SK-N-SH (cell line): ENCODE measurements at regions not wholly inside any gene's neighbourhood (a gene's known extent, or its start where the extent isn't known, plus 50 kb on each side); places are given as distances from the start of the nearest gene placed in this dataset.

Experiments
- CTCF ChIA-PET: fragments of 300-600, 350-600 bp; formaldehyde crosslinking; extraction: SDS; loops from one replicate; lab custom pipeline; 2021; lab: Yijun Ruan, JAX
- POLR2A ChIA-PET: fragments of 350-600 bp; sonication (Branson Sonifier 250); formaldehyde crosslinking; extraction: SDS; loops from one replicate; lab custom pipeline; 2020; ENCODE audit warnings: antibody characterized with exemption, inconsistent platforms; lab: Yijun Ruan, JAX
- DNase-seq: peaks from one replicate; pipeline ENCODE4 v3.0.0; 2012
- H2AFZ ChIP-seq: fragments of 200-600 bp; sonication (generic); 2 replicates; pipeline ENCODE4 v1.8.1; 2016; ENCODE audit warnings: antibody characterized with exemption, mild to moderate bottlenecking, low read depth
- H3F3A ChIP-seq: fragments of 200-600 bp; sonication (generic); replicated peaks from 2 replicates; pipeline ENCODE3; 2016; ENCODE audit warnings: antibody characterized with exemption, mild to moderate bottlenecking; ENCODE audit not compliant: insufficient read depth
- H3K27ac ChIP-seq, 2 experiments: fragments of 200-500 bp in 1 of 2; fragments of 200-600 bp in 1 of 2; sonication (Bioruptor generic) in 1 of 2; sonication (generic), shearing (Covaris generic) in 1 of 2; 2 replicates each; pipeline versions ENCODE4 v1.5.1 to v1.6.1; 2014 to 2016; ENCODE audit warnings: low read depth in 2 of 2, inconsistent platforms in 1 of 2, low read length in 1 of 2, mild to moderate bottlenecking in 1 of 2, mixed read lengths in 1 of 2
- H3K27me3 ChIP-seq: fragments of 200-600 bp; sonication (generic), shearing (Covaris generic); 2 replicates; pipeline ENCODE4 v1.6.1; 2016; ENCODE audit warnings: mixed run types; ENCODE audit not compliant: insufficient read depth
- H3K36me3 ChIP-seq, 2 experiments: fragments of 200-500 bp in 1 of 2; fragments of 200-600 bp in 1 of 2; sonication (Bioruptor generic) in 1 of 2; sonication (generic) in 1 of 2; replicated peaks in 1 of 2; 2 replicates each; pipeline versions ENCODE3 to v1.5.1; 2014 to 2016; ENCODE audit warnings: low read length in 1 of 2, mild to moderate bottlenecking in 1 of 2; ENCODE audit not compliant: insufficient read depth in 2 of 2, control insufficient read depth in 1 of 2
- H3K4me1 ChIP-seq, 2 experiments: fragments of 200-500 bp in 1 of 2; fragments of 200-600 bp in 1 of 2; sonication (Bioruptor generic) in 1 of 2; sonication (generic), shearing (Covaris generic) in 1 of 2; 2 replicates each; pipeline versions ENCODE4 v1.5.1 to v1.6.1; 2014 to 2016; ENCODE audit warnings: low read depth in 1 of 2, low read length in 1 of 2, mixed run types in 1 of 2; ENCODE audit not compliant: insufficient read depth in 2 of 2, control insufficient read depth in 1 of 2
- H3K4me2 ChIP-seq: fragments of 200-600 bp; sonication (generic), shearing (Covaris generic); 2 replicates; pipeline ENCODE4 v1.6.1; 2017; ENCODE audit warnings: mixed run types
- H3K4me3 ChIP-seq, 2 experiments: fragments of 200-500 bp in 1 of 2; fragments of 200-600 bp in 1 of 2; sonication (Bioruptor generic) in 1 of 2; sonication (generic), shearing (Covaris generic) in 1 of 2; 2 replicates each; pipeline versions ENCODE4 v1.5.1 to v1.8.1; 2014 to 2016; ENCODE audit warnings: low read depth in 2 of 2, inconsistent platforms in 1 of 2, low read length in 1 of 2, mild to moderate bottlenecking in 1 of 2, mixed read lengths in 1 of 2, moderate library complexity in 1 of 2
- H3K79me2 ChIP-seq: fragments of 200-600 bp; sonication (generic); 2 replicates; pipeline ENCODE4 v1.8.1; 2017; ENCODE audit warnings: mild to moderate bottlenecking; ENCODE audit not compliant: insufficient read depth
- H3K9ac ChIP-seq: fragments of 200-600 bp; sonication (generic); 2 replicates; pipeline ENCODE4 v1.6.1; 2017; ENCODE audit warnings: mixed run types
- H3K9me2 ChIP-seq: fragments of 200-600 bp; sonication (generic); 2 replicates; pipeline ENCODE4 v1.6.1; 2017; ENCODE audit warnings: mixed run types
- H3K9me3 ChIP-seq: fragments of 200-600 bp; sonication (generic); 2 replicates; pipeline ENCODE4 v1.6.1; 2017; ENCODE audit warnings: mixed run types, mild to moderate bottlenecking, moderate library complexity
- H4K20me1 ChIP-seq: fragments of 200-600 bp; sonication (generic); 2 replicates; pipeline ENCODE4 v1.6.1; 2017; ENCODE audit warnings: mild to moderate bottlenecking, mixed run types; ENCODE audit not compliant: insufficient read depth
- CTCF ChIP-seq: fragments of 200-600 bp; sonication (generic); IDR thresholded peaks from 2 replicates; pipeline ENCODE4 v1.6.1; 2017; ENCODE audit warnings: antibody characterized with exemption, mild to moderate bottlenecking, moderate library complexity
- ELF1 ChIP-seq: IDR thresholded peaks from 2 replicates; pipeline ENCODE4 v1.4.0; 2012
- EP300 ChIP-seq, 2 experiments: IDR thresholded peaks; 2 replicates each; pipeline versions ENCODE4 v1.4.0 to v1.6.1; 2012; ENCODE audit warnings: borderline replicate concordance in 1 of 2, low read depth in 1 of 2, low read length in 1 of 2
- FOXM1 ChIP-seq: IDR thresholded peaks from 2 replicates; pipeline ENCODE4 v1.4.0; 2012; ENCODE audit warnings: low read depth, mild to moderate bottlenecking
- GATA2 ChIP-seq: sonication (generic); formaldehyde crosslinking; IDR thresholded peaks from 2 replicates; pipeline ENCODE4 v1.5.0; 2020; ENCODE audit warnings: mild to moderate bottlenecking, missing genetic modification reagents
- JUND ChIP-seq: IDR thresholded peaks from 2 replicates; pipeline ENCODE4 v1.4.0; 2012
- MXI1 ChIP-seq: IDR thresholded peaks from 2 replicates; pipeline ENCODE4 v1.6.1; 2012; ENCODE audit warnings: mild to moderate bottlenecking, low read depth, low read length, improper control_type of control experiment
- NRF1 ChIP-seq: IDR thresholded peaks from 2 replicates; pipeline ENCODE4 v1.6.1; 2012; ENCODE audit warnings: low read depth, mild to moderate bottlenecking, low read length
- POLR2AphosphoS5 ChIP-seq: IDR thresholded peaks from 2 replicates; pipeline ENCODE4 v1.6.1; 2012; ENCODE audit warnings: low read depth, low read length
- RFX5 ChIP-seq: IDR thresholded peaks from 2 replicates; pipeline ENCODE4 v1.6.1; 2012; ENCODE audit warnings: mild to moderate bottlenecking, improper control_type of control experiment, low read length
- RXRA ChIP-seq: IDR thresholded peaks from 2 replicates; pipeline ENCODE4 v1.4.0; 2012; ENCODE audit warnings: low read depth, mild to moderate bottlenecking, borderline replicate concordance
- SMC3 ChIP-seq: IDR thresholded peaks from 2 replicates; pipeline ENCODE4 v1.6.1; 2012; ENCODE audit warnings: low read depth, low read length, improper control_type of control experiment
- TAF1 ChIP-seq: IDR thresholded peaks from 2 replicates; pipeline ENCODE4 v1.6.1; 2012; ENCODE audit warnings: low read depth, mild to moderate bottlenecking, low read length, moderate library complexity, borderline replicate concordance
- USF2 ChIP-seq: fragments of 150-350 bp; IDR thresholded peaks from 2 replicates; pipeline ENCODE4 v1.6.1; 2017; ENCODE audit warnings: antibody characterized with exemption, low read length, low read depth, borderline replicate concordance
- YY1 ChIP-seq: IDR thresholded peaks from 2 replicates; pipeline ENCODE4 v1.4.0; 2012; ENCODE audit warnings: low read depth, mild to moderate bottlenecking
- WGBS: methylation state at CpG from one replicate; pipeline ENCODE4 v1.1.6; 2017; ENCODE audit warnings: low lambda C conversion rate; 5-methylcytosine and 5-hydroxymethylcytosine counted together
- TF ChIP-seq, protein P1 (sequence below): IDR thresholded peaks from 2 replicates; pipeline ENCODE4 v1.4.0; 2012; ENCODE audit warnings: low read depth, borderline replicate concordance
- TF ChIP-seq, protein P2 (sequence below): IDR thresholded peaks from 2 replicates; pipeline ENCODE4 v1.6.1; 2012; ENCODE audit warnings: mild to moderate bottlenecking, low read depth, low read length, moderate library complexity
- TF ChIP-seq, protein P3 (sequence below): fragments of 150-350 bp; IDR thresholded peaks from 2 replicates; pipeline ENCODE4 v1.6.1; 2016; ENCODE audit warnings: mild to moderate bottlenecking, low read depth, low read length

DNA sequence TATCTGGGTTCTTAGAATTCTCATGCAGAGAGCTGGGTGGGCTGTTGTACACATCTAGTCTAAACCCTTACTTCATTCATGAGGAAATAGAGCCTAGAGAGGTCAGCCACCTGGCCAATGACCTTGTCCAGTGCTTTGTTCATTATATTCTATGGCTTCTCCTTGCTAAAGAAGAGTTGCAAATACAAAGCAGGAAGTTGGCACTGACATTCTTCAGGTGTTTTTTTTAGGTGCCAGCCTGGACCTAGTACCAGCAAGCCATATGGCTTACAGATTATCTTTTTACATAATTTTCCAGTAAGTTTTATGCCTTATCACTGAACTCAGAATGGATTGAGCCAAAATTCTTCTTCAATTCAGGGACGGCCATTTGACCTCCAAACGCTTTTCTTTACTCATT, 54.7 kb upstream of the PGM2 start:
- Histone ChIP-seq H2AFZ (no peak overlapping the region), H3K4me3 (no peak overlapping the region), H3K9me3 (no peaks in the 10 kb centered on the region; the same call in 1 of the 2 replicates)
- POLR2A ChIA-PET, result no interaction called here
- no peak for DNase-seq
- no peak for TF ChIP-seq RFX5
- TF ChIP-seq JUND, result no peak
- TF ChIP-seq, protein P1, sequence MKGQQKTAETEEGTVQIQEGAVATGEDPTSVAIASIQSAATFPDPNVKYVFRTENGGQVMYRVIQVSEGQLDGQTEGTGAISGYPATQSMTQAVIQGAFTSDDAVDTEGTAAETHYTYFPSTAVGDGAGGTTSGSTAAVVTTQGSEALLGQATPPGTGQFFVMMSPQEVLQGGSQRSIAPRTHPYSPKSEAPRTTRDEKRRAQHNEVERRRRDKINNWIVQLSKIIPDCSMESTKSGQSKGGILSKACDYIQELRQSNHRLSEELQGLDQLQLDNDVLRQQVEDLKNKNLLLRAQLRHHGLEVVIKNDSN, result no peak
- TF ChIP-seq CTCF, result no peak
- TF ChIP-seq POLR2AphosphoS5, result no peak
- TF ChIP-seq EP300 (IDR thresholded peaks at IDR 0.05; ENCODE audit: borderline replicate concordance in 1 of 2, low read depth in 1 of 2, low read length in 1 of 2), result no peak
- TF ChIP-seq USF2, result no peak
- TF ChIP-seq, all 33 proteins: peak for 0
- CTCF ChIA-PET, result no interaction called here
- no peaks in the 10 kb centered on the region; the same call in 1 of the 2 replicates for H3K27me3 ChIP-seq
- H3K4me1 ChIP-seq, result no peaks in the 10 kb centered on the region
- H3F3A ChIP-seq, result no peaks in the 10 kb centered on the region
- H3K4me2 ChIP-seq, result no peak overlapping the region
- no peak overlapping the region for H3K9ac ChIP-seq
- no peaks in the 10 kb centered on the region for H3K79me2 ChIP-seq
- no peaks in the 10 kb centered on the region for H3K9me2 ChIP-seq
- no peaks in the 10 kb centered on the region for H4K20me1 ChIP-seq
- WGBS, result 57% methylated on average over 2 of the region's 2 CpGs
- no peak overlapping the region for H3K27ac ChIP-seq
- H3K36me3 ChIP-seq, result no peaks in the 10 kb centered on the region

GRCh38 chr4:37770016-37770415, 56.5 kb upstream of the PGM2 start:
- Histone ChIP-seq H3K36me3 (no peaks in the 10 kb centered on the region), H3K4me2 (no peak overlapping the region), H3K9ac (no peak overlapping the region), H3K4me1 (no peaks in the 10 kb centered on the region), H3K4me3 (no peak overlapping the region), H3K27me3 (no peaks in the 10 kb centered on the region; the same call in 1 of the 2 replicates), H3K9me2 (no peaks in the 10 kb centered on the region), H2AFZ (no peak overlapping the region), H3K9me3 (no peaks in the 10 kb centered on the region; the same call in 1 of the 2 replicates), H3K79me2 (no peaks in the 10 kb centered on the region), H4K20me1 (no peaks in the 10 kb centered on the region), H3K27ac (no peak overlapping the region), H3F3A (no peaks in the 10 kb centered on the region)
- WGBS, result 32% methylated on average over 2 of the region's 2 CpGs
- ChIA-PET CTCF (interaction anchor here (1.0 kb wide), 1 partner anchor 167 kb away, joined by 3 read pairs; no protein-coding TSS in a partner anchor), POLR2A (no interaction called here)
- no peak for TF ChIP-seq EP300 (IDR thresholded peaks at IDR 0.05; ENCODE audit: borderline replicate concordance in 1 of 2, low read depth in 1 of 2, low read length in 1 of 2)
- TF ChIP-seq TAF1, result no peak
- no peak for TF ChIP-seq MXI1
- no peak for TF ChIP-seq RXRA
- no peak for TF ChIP-seq ELF1
- no peak for TF ChIP-seq RFX5
- TF ChIP-seq YY1, result no peak
- TF ChIP-seq NRF1, result no peak
- no peak for TF ChIP-seq FOXM1
- no peak for TF ChIP-seq SMC3
- no peak for TF ChIP-seq GATA2 (CRISPR knock-in tag)
- TF ChIP-seq, protein P2, sequence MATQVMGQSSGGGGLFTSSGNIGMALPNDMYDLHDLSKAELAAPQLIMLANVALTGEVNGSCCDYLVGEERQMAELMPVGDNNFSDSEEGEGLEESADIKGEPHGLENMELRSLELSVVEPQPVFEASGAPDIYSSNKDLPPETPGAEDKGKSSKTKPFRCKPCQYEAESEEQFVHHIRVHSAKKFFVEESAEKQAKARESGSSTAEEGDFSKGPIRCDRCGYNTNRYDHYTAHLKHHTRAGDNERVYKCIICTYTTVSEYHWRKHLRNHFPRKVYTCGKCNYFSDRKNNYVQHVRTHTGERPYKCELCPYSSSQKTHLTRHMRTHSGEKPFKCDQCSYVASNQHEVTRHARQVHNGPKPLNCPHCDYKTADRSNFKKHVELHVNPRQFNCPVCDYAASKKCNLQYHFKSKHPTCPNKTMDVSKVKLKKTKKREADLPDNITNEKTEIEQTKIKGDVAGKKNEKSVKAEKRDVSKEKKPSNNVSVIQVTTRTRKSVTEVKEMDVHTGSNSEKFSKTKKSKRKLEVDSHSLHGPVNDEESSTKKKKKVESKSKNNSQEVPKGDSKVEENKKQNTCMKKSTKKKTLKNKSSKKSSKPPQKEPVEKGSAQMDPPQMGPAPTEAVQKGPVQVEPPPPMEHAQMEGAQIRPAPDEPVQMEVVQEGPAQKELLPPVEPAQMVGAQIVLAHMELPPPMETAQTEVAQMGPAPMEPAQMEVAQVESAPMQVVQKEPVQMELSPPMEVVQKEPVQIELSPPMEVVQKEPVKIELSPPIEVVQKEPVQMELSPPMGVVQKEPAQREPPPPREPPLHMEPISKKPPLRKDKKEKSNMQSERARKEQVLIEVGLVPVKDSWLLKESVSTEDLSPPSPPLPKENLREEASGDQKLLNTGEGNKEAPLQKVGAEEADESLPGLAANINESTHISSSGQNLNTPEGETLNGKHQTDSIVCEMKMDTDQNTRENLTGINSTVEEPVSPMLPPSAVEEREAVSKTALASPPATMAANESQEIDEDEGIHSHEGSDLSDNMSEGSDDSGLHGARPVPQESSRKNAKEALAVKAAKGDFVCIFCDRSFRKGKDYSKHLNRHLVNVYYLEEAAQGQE, result no peak
- TF ChIP-seq, protein P3, sequence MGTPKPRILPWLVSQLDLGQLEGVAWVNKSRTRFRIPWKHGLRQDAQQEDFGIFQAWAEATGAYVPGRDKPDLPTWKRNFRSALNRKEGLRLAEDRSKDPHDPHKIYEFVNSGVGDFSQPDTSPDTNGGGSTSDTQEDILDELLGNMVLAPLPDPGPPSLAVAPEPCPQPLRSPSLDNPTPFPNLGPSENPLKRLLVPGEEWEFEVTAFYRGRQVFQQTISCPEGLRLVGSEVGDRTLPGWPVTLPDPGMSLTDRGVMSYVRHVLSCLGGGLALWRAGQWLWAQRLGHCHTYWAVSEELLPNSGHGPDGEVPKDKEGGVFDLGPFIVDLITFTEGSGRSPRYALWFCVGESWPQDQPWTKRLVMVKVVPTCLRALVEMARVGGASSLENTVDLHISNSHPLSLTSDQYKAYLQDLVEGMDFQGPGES, result no peak
- no peak for TF ChIP-seq JUND
- no peak for DNase-seq
